ENCODE measurements at regions not wholly inside any gene's neighbourhood (a gene's known extent, or its start where the extent isn't known, plus 50 kb on each side); places are given as distances from the start of the nearest gene placed in this dataset.

DNA sequence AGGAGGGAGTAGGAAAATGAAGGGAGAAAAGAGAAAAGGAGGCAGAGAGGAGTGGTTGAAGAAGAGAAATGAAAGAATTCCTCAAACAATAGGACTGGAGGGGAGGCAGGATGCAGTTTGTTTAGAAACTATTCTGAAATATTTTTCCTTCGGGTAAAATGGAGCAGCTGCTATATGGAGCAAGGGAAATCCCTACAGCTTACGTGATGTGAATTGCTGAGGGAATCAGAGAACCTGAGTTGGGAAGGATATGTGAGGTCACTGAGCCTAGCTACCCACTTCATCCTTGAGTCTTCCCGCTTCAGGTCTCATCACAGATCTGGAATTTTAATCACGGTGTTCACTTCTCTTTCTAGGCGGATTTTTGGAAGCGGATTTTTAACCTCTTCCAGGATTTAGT lies 204.3 kb downstream of the ERCC6L2 start:
- Mint-ChIP-seq H3K4me3 (ENCODE audit: unreplicated experiment) (no peak overlapping the region), H3K4me1 (ENCODE audit: unreplicated experiment) (peaks cover 8% of the 10 kb centered on the region), H3K27me3 (ENCODE audit: unreplicated experiment) (no peaks in the 10 kb centered on the region), H3K36me3 (ENCODE audit: low read depth, unreplicated experiment) (no peaks in the 10 kb centered on the region), H3K9me3 (ENCODE audit: unreplicated experiment) (no peaks in the 10 kb centered on the region), H3K27ac (ENCODE audit: unreplicated experiment) (no peak overlapping the region)
- no peak for DNase-seq (ENCODE audit: low spot score)
- TF ChIP-seq CTCF (IDR thresholded peaks at IDR 0.05; ENCODE audit: unreplicated experiment): no peak

GRCh38 chr9:96078897-96079490 lies 203.5 kb downstream of the ERCC6L2 start:
- H3K27me3 Mint-ChIP-seq (ENCODE audit: unreplicated experiment): no peaks in the 10 kb centered on the region
- peaks cover 8% of the 10 kb centered on the region for H3K4me1 Mint-ChIP-seq (ENCODE audit: unreplicated experiment)
- no peaks in the 10 kb centered on the region for H3K36me3 Mint-ChIP-seq (ENCODE audit: low read depth, unreplicated experiment)
- DNase-seq (ENCODE audit: low spot score): no peak
- H3K9me3 Mint-ChIP-seq (ENCODE audit: unreplicated experiment): no peaks in the 10 kb centered on the region
- TF ChIP-seq CTCF (IDR thresholded peaks at IDR 0.05; ENCODE audit: unreplicated experiment): no peak
- H3K27ac Mint-ChIP-seq (ENCODE audit: unreplicated experiment): no peak overlapping the region
- H3K4me3 Mint-ChIP-seq (ENCODE audit: unreplicated experiment): no peak overlapping the region

DNA sequence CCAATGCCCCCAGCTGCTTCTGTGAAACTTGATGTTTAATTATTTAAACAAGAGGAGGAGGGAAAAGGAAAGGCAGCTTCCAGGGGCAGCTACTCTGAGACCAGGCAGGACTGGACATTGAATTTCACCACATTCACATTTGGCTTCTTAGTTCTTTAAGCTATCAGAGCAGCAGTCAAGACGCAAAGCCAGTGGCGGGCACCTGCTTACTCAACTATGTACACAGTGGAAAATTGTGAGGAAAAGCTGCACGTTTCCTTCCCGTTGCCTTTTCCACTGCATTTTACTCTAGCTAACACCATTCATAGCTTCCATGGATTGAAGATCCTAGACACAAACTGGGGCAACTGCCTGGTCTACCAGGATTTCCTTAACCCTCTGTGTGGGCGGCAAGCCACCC lies 200.3 kb downstream of the ERCC6L2 start:
- peaks cover 9% of the 10 kb centered on the region for H3K4me1 Mint-ChIP-seq (ENCODE audit: unreplicated experiment)
- no peak overlapping the region for H3K4me3 Mint-ChIP-seq (ENCODE audit: unreplicated experiment)
- peaks cover 4% of the 10 kb centered on the region for H3K27me3 Mint-ChIP-seq (ENCODE audit: unreplicated experiment)
- H3K36me3 Mint-ChIP-seq (ENCODE audit: low read depth, unreplicated experiment): no peaks in the 10 kb centered on the region
- DNase-seq (ENCODE audit: low spot score): no peak
- H3K27ac Mint-ChIP-seq (ENCODE audit: unreplicated experiment): no peak overlapping the region
- no peaks in the 10 kb centered on the region for H3K9me3 Mint-ChIP-seq (ENCODE audit: unreplicated experiment)
- no peak for TF ChIP-seq CTCF (IDR thresholded peaks at IDR 0.05; ENCODE audit: unreplicated experiment)

GRCh38 chr9:96075111-96075510 lies 199.6 kb downstream of the ERCC6L2 start:
- H3K4me1 Mint-ChIP-seq (ENCODE audit: unreplicated experiment): peaks cover 5% of the 10 kb centered on the region
- H3K27ac Mint-ChIP-seq (ENCODE audit: unreplicated experiment): no peak overlapping the region
- H3K9me3 Mint-ChIP-seq (ENCODE audit: unreplicated experiment): no peaks in the 10 kb centered on the region
- peaks cover 4% of the 10 kb centered on the region for H3K27me3 Mint-ChIP-seq (ENCODE audit: unreplicated experiment)
- DNase-seq (ENCODE audit: low spot score): no peak
- no peaks in the 10 kb centered on the region for H3K36me3 Mint-ChIP-seq (ENCODE audit: low read depth, unreplicated experiment)
- no peak for TF ChIP-seq CTCF (IDR thresholded peaks at IDR 0.05; ENCODE audit: unreplicated experiment)
- no peak overlapping the region for H3K4me3 Mint-ChIP-seq (ENCODE audit: unreplicated experiment)

GRCh38 chr9:96073531-96074480 lies 198.3 kb downstream of the ERCC6L2 start:
- H3K4me3 Mint-ChIP-seq (ENCODE audit: unreplicated experiment): no peak overlapping the region
- H3K36me3 Mint-ChIP-seq (ENCODE audit: low read depth, unreplicated experiment): no peaks in the 10 kb centered on the region
- no peak for TF ChIP-seq CTCF (IDR thresholded peaks at IDR 0.05; ENCODE audit: unreplicated experiment)
- no peak for DNase-seq (ENCODE audit: low spot score)
- H3K9me3 Mint-ChIP-seq (ENCODE audit: unreplicated experiment): no peaks in the 10 kb centered on the region
- no peak overlapping the region for H3K27ac Mint-ChIP-seq (ENCODE audit: unreplicated experiment)
- peaks cover 4% of the 10 kb centered on the region for H3K4me1 Mint-ChIP-seq (ENCODE audit: unreplicated experiment)
- peaks cover 4% of the 10 kb centered on the region for H3K27me3 Mint-ChIP-seq (ENCODE audit: unreplicated experiment)

Measured in endothelial cell (in vitro differentiated cells).